ENCODE measurements at regions not wholly inside any gene's neighbourhood (a gene's known extent, or its start where the extent isn't known, plus 50 kb on each side); places are given as distances from the start of the nearest gene placed in this dataset.
A peak's percentile ranks its signal among the peaks of the same experiment; 100 is the strongest.
"Not testable (repeated sequence)": the region's sequence is repeated elsewhere in the genome, so short reads cannot be mapped to it uniquely, and the experiment has no call there.

GRCh38 chr2:87602118-87602517, 145.8 kb upstream of the PLGLB2 start:
- H3K79me2 ChIP-seq (ENCODE audit: insufficient read depth, low read length); H4K20me1 ChIP-seq (ENCODE audit: insufficient read depth, low read length); CTCF ChIA-PET (ENCODE audit: low intra/inter-chr PET ratio, low total read pairs); H3K36me3 ChIP-seq (replicated peaks in 1 of 2; ENCODE audit: control insufficient read depth in 1 of 2, insufficient read depth in 2 of 2, low read length in 2 of 2); H3K27me3 ChIP-seq (ENCODE audit: control insufficient read depth in 1 of 2, insufficient read depth in 2 of 2, low read length in 2 of 2); H3K9ac ChIP-seq (ENCODE audit: insufficient read depth, low read depth, low read length); H2AFZ ChIP-seq (ENCODE audit: low read length); H3K9me3 ChIP-seq (ENCODE audit: low read length); DNase-seq (ENCODE audit: low spot score); POLR2A ChIA-PET; in situ Hi-C loops (cut with HindIII; ENCODE audit: extremely low pct_ligation_motif_present, low pct_unique_long_range_greater_than_20kb); intact Hi-C loops (cut with micrococcal nuclease; ENCODE audit: unreplicated experiment); H3K4me3 ChIP-seq (replicated peaks in 1 of 3; ENCODE audit: insufficient read depth in 1 of 3, low read depth in 2 of 3, low read length in 3 of 3); H3K27ac ChIP-seq (ENCODE audit: extremely low read length, insufficient read depth, low read length); H3K4me1 ChIP-seq (ENCODE audit: insufficient read depth, low read length); H3K4me2 ChIP-seq (ENCODE audit: low read depth, low read length); BruUV-seq (replicated peaks): not testable (repeated sequence)
- no CpG with 5 or more reads among the region's 7 CpGs for WGBS (ENCODE audit: low lambda C conversion rate)
- ATAC-seq: peak; percentile 88
- FAIRE-seq: peak; percentile 44

GRCh38 chr2:87602728-87603127, 145.2 kb upstream of the PLGLB2 start:
- H3K79me2 ChIP-seq (ENCODE audit: insufficient read depth, low read length); H2AFZ ChIP-seq (ENCODE audit: low read length); BruUV-seq (replicated peaks); DNase-seq (ENCODE audit: low spot score); H3K27ac ChIP-seq (ENCODE audit: extremely low read length, insufficient read depth, low read length); H4K20me1 ChIP-seq (ENCODE audit: insufficient read depth, low read length); H3K9me3 ChIP-seq (ENCODE audit: low read length); CTCF ChIA-PET (ENCODE audit: low intra/inter-chr PET ratio, low total read pairs); POLR2A ChIA-PET; FAIRE-seq; H3K4me3 ChIP-seq (replicated peaks in 1 of 3; ENCODE audit: insufficient read depth in 1 of 3, low read depth in 2 of 3, low read length in 3 of 3); H3K36me3 ChIP-seq (replicated peaks in 1 of 2; ENCODE audit: control insufficient read depth in 1 of 2, insufficient read depth in 2 of 2, low read length in 2 of 2); H3K27me3 ChIP-seq (ENCODE audit: control insufficient read depth in 1 of 2, insufficient read depth in 2 of 2, low read length in 2 of 2); in situ Hi-C loops (cut with HindIII; ENCODE audit: extremely low pct_ligation_motif_present, low pct_unique_long_range_greater_than_20kb); H3K4me2 ChIP-seq (ENCODE audit: low read depth, low read length); H3K4me1 ChIP-seq (ENCODE audit: insufficient read depth, low read length); intact Hi-C loops (cut with micrococcal nuclease; ENCODE audit: unreplicated experiment); H3K9ac ChIP-seq (ENCODE audit: insufficient read depth, low read depth, low read length): not testable (repeated sequence)
- ATAC-seq: peak; percentile 36
- no CpG with 5 or more reads among the region's 2 CpGs for WGBS (ENCODE audit: low lambda C conversion rate)

GRCh38 chr2:87603418-87604278, 144.2 kb upstream of the PLGLB2 start:
- H3K27me3 ChIP-seq (ENCODE audit: control insufficient read depth in 1 of 2, insufficient read depth in 2 of 2, low read length in 2 of 2); DNase-seq (ENCODE audit: low spot score); H3K4me1 ChIP-seq (ENCODE audit: insufficient read depth, low read length); H3K9me3 ChIP-seq (ENCODE audit: low read length); H3K4me3 ChIP-seq (replicated peaks in 1 of 3; ENCODE audit: insufficient read depth in 1 of 3, low read depth in 2 of 3, low read length in 3 of 3); POLR2A ChIA-PET; in situ Hi-C loops (cut with HindIII; ENCODE audit: extremely low pct_ligation_motif_present, low pct_unique_long_range_greater_than_20kb); H3K36me3 ChIP-seq (replicated peaks in 1 of 2; ENCODE audit: control insufficient read depth in 1 of 2, insufficient read depth in 2 of 2, low read length in 2 of 2); H3K79me2 ChIP-seq (ENCODE audit: insufficient read depth, low read length); H3K9ac ChIP-seq (ENCODE audit: insufficient read depth, low read depth, low read length); CTCF ChIA-PET (ENCODE audit: low intra/inter-chr PET ratio, low total read pairs); ATAC-seq; H4K20me1 ChIP-seq (ENCODE audit: insufficient read depth, low read length); H3K4me2 ChIP-seq (ENCODE audit: low read depth, low read length); FAIRE-seq; H3K27ac ChIP-seq (ENCODE audit: extremely low read length, insufficient read depth, low read length); intact Hi-C loops (cut with micrococcal nuclease; ENCODE audit: unreplicated experiment); BruUV-seq (replicated peaks); H2AFZ ChIP-seq (ENCODE audit: low read length): not testable (repeated sequence)
- WGBS (ENCODE audit: low lambda C conversion rate): 91% methylated on average over 5 of the region's 10 CpGs

GRCh38 chr2:87604279-87604818, 143.5 kb upstream of the PLGLB2 start:
- H3K79me2 ChIP-seq (ENCODE audit: insufficient read depth, low read length); H3K36me3 ChIP-seq (replicated peaks in 1 of 2; ENCODE audit: control insufficient read depth in 1 of 2, insufficient read depth in 2 of 2, low read length in 2 of 2); H4K20me1 ChIP-seq (ENCODE audit: insufficient read depth, low read length); intact Hi-C loops (cut with micrococcal nuclease; ENCODE audit: unreplicated experiment); BruUV-seq (replicated peaks); H2AFZ ChIP-seq (ENCODE audit: low read length); H3K4me2 ChIP-seq (ENCODE audit: low read depth, low read length); POLR2A ChIA-PET; H3K27me3 ChIP-seq (ENCODE audit: control insufficient read depth in 1 of 2, insufficient read depth in 2 of 2, low read length in 2 of 2); FAIRE-seq; H3K27ac ChIP-seq (ENCODE audit: extremely low read length, insufficient read depth, low read length); H3K9ac ChIP-seq (ENCODE audit: insufficient read depth, low read depth, low read length); H3K4me3 ChIP-seq (replicated peaks in 1 of 3; ENCODE audit: insufficient read depth in 1 of 3, low read depth in 2 of 3, low read length in 3 of 3); CTCF ChIA-PET (ENCODE audit: low intra/inter-chr PET ratio, low total read pairs); H3K9me3 ChIP-seq (ENCODE audit: low read length); DNase-seq (ENCODE audit: low spot score); ATAC-seq; in situ Hi-C loops (cut with HindIII; ENCODE audit: extremely low pct_ligation_motif_present, low pct_unique_long_range_greater_than_20kb); H3K4me1 ChIP-seq (ENCODE audit: insufficient read depth, low read length): not testable (repeated sequence)
- WGBS (ENCODE audit: low lambda C conversion rate): 86% methylated on average over 3 of the region's 6 CpGs
